Transverse colon (tissue), 4 donors: ENCODE measurements at regions not wholly inside any gene's neighbourhood (a gene's known extent, or its start where the extent isn't known, plus 50 kb on each side); places are given as distances from the start of the nearest gene placed in this dataset.

Source experiments
- DNase-seq: peaks from one replicate; pipeline ENCODE4 v3.0.0-alpha.2; 2019
- H3K27ac ChIP-seq, 4 donors: fragments of 200-600 bp; sonication (generic); 2 replicates each; pipeline ENCODE4 v1.5.1; 2016 to 2018; ENCODE audit warnings: inconsistent platforms in 4 of 4
- H3K27me3 ChIP-seq: fragments of 200-600 bp; sonication (generic); 2 replicates; pipeline ENCODE4 v1.5.1; 2017; ENCODE audit warnings: inconsistent platforms
- H3K36me3 ChIP-seq, 4 donors: fragments of 200-600 bp; sonication (generic); 2 replicates each; pipeline ENCODE4 v1.5.1; 2017 to 2019; ENCODE audit warnings: inconsistent platforms in 4 of 4
- H3K4me1 ChIP-seq, 4 donors: fragments of 200-600 bp; sonication (generic); 2 replicates each; pipeline ENCODE4 v1.5.1; 2017 to 2020; ENCODE audit warnings: inconsistent platforms in 4 of 4
- H3K4me3 ChIP-seq, 4 donors: fragments of 200-600 bp; sonication (generic); 1 replicate in 1 of 4; 2 replicates in 3 of 4; pipeline versions ENCODE4 v1.5.1 to v1.6.1; 2017 to 2019; ENCODE audit warnings: inconsistent platforms in 4 of 4
- H3K9me3 ChIP-seq, 2 donors: fragments of 200-600 bp; sonication (generic); 2 replicates each; pipeline ENCODE4 v1.5.1; 2017 to 2019; ENCODE audit warnings: inconsistent platforms in 2 of 2
- CTCF ChIP-seq, 5 experiments: fragments of 200-600 bp in 3 of 5; fragments of 450-650 bp in 2 of 5; sonication (generic) in 3 of 5; IDR thresholded peaks; 1 replicate in 2 of 5; 2 replicates in 3 of 5; pipeline ENCODE4 v1.5.1; 2016 to 2017; ENCODE audit warnings: antibody characterized with exemption in 5 of 5, inconsistent platforms in 3 of 5, mild to moderate bottlenecking in 2 of 5, moderate library complexity in 1 of 5
- EP300 ChIP-seq: sonication (generic); formaldehyde crosslinking; IDR thresholded peaks from one replicate; pipeline ENCODE4 v1.6.1; 2017; ENCODE audit warnings: antibody characterized with exemption, low read depth
- POLR2A ChIP-seq: fragments of 450-650 bp; IDR thresholded peaks from one replicate; pipeline ENCODE4 v1.6.1; 2016; ENCODE audit warnings: antibody characterized with exemption, mild to moderate bottlenecking, moderate library complexity
- POLR2AphosphoS5 ChIP-seq, 3 donors: sonication (generic); formaldehyde crosslinking; IDR thresholded peaks; one replicate each; pipeline ENCODE4 v1.6.1; 2016; ENCODE audit warnings: antibody characterized with exemption in 3 of 3
- WGBS, 2 donors: methylation state at CpG; one replicate each; pipeline ENCODE4 v1.1.5; 2018; ENCODE audit warnings: low coverage in 1 of 2; 5-methylcytosine and 5-hydroxymethylcytosine counted together
- in situ Hi-C, 4 donors: fragments of 200-750 bp; cut with MboI; loops; one replicate each; pipeline versions ENCODE4 v1.15.0 to v1.15.1; 2017; ENCODE audit warnings: low sequenced_read_pairs in 3 of 4, low pct_ligation_motif_present in 1 of 4, low pct_unique_long_range_greater_than_20kb in 1 of 4
- intact Hi-C: fragments of 100-400 bp; cut with DNase I; formaldehyde crosslinking; loops from one replicate; pipeline ENCODE4 v1.15.1; 2023; ENCODE audit warnings: low total_unique reads

- Histone ChIP-seq H3K4me3 (no peak overlapping the region), H3K27me3 (no peaks in the 10 kb centered on the region), H3K4me1 (no peaks in the 10 kb centered on the region), H3K36me3 (no peaks in the 10 kb centered on the region), H3K9me3 (no peaks in the 10 kb centered on the region), H3K27ac (no peak overlapping the region)
- TF ChIP-seq EP300, result no peak
- no peak for TF ChIP-seq POLR2A
- no peak for TF ChIP-seq CTCF (IDR thresholded peaks at IDR 0.05)
- no peak for TF ChIP-seq POLR2AphosphoS5 (IDR thresholded peaks at IDR 0.05)
- no peak for DNase-seq
- in situ Hi-C loops (no loop called here), intact Hi-C loops (loop anchor here (1.0 kb wide), 1 partner anchor 19 kb away; no protein-coding TSS in a partner anchor)
- WGBS, 2 donors, result 67 to 81% methylated on average over 1 to 19 of the region's 19 CpGs
Observed at GRCh38 chr5:2299388-2300220, 416.9 kb upstream of the IRX4 start.

GRCh38 chr5:2298781-2299180 lies 416.1 kb upstream of the IRX4 start:
- TF ChIP-seq POLR2A (no peak), POLR2AphosphoS5 (IDR thresholded peaks at IDR 0.05) (no peak), EP300 (no peak), CTCF (IDR thresholded peaks at IDR 0.05) (no peak)
- no peak overlapping the region for H3K27ac ChIP-seq
- intact Hi-C loops (no loop called here), in situ Hi-C loops (no loop called here)
- DNase-seq, result no peak
- H3K27me3 ChIP-seq, result no peaks in the 10 kb centered on the region
- H3K36me3 ChIP-seq, result no peaks in the 10 kb centered on the region
- 36% methylated on average over 3 of the region's 3 CpGs; no CpG with 5 or more reads in 1 of the 2 donors for WGBS, 2 donors
- H3K9me3 ChIP-seq, result no peaks in the 10 kb centered on the region
- H3K4me1 ChIP-seq, result no peaks in the 10 kb centered on the region
- H3K4me3 ChIP-seq, result no peak overlapping the region

GRCh38 chr5:2297991-2298390 lies 415.3 kb upstream of the IRX4 start:
- intact Hi-C loops, result no loop called here
- DNase-seq, result no peak
- no peaks in the 10 kb centered on the region for H3K27me3 ChIP-seq
- TF ChIP-seq CTCF (IDR thresholded peaks at IDR 0.05) (no peak), EP300 (no peak), POLR2AphosphoS5 (IDR thresholded peaks at IDR 0.05) (no peak), POLR2A (no peak)
- 84% methylated on average over 13 of the region's 13 CpGs; no CpG with 5 or more reads in 1 of the 2 donors for WGBS, 2 donors
- no peaks in the 10 kb centered on the region for H3K36me3 ChIP-seq
- no peaks in the 10 kb centered on the region for H3K9me3 ChIP-seq
- H3K4me1 ChIP-seq, result no peaks in the 10 kb centered on the region
- H3K27ac ChIP-seq, result no peak overlapping the region
- H3K4me3 ChIP-seq, result no peak overlapping the region
- in situ Hi-C loops, result no loop called here

- Histone ChIP-seq H3K27me3 (no peaks in the 10 kb centered on the region), H3K27ac (no peak overlapping the region), H3K9me3 (no peaks in the 10 kb centered on the region), H3K36me3 (no peaks in the 10 kb centered on the region), H3K4me3 (no peak overlapping the region), H3K4me1 (no peaks in the 10 kb centered on the region)
- in situ Hi-C loops, result no loop called here
- WGBS, 2 donors, result 76 to 88% methylated on average over 7 to 13 of the region's 13 CpGs
- DNase-seq, result no peak
- intact Hi-C loops, result no loop called here
- no peak for TF ChIP-seq CTCF (IDR thresholded peaks at IDR 0.05)
- no peak for TF ChIP-seq POLR2A
- no peak for TF ChIP-seq EP300
- no peak for TF ChIP-seq POLR2AphosphoS5 (IDR thresholded peaks at IDR 0.05)
Observed at GRCh38 chr5:2295476-2295875, 412.8 kb upstream of the IRX4 start.
